Tongue (tissue), 1 donor: ENCODE measurements at regions not wholly inside any gene's neighbourhood (a gene's known extent, or its start where the extent isn't known, plus 50 kb on each side); places are given as distances from the start of the nearest gene placed in this dataset.
"Not testable (repeated sequence)": the region's sequence is repeated elsewhere in the genome, so short reads cannot be mapped to it uniquely, and the experiment has no call there.

Source experiments
- DNase-seq: peaks from one replicate; pipeline ENCODE4 v3.0.0-alpha.2; 2015

DNA sequence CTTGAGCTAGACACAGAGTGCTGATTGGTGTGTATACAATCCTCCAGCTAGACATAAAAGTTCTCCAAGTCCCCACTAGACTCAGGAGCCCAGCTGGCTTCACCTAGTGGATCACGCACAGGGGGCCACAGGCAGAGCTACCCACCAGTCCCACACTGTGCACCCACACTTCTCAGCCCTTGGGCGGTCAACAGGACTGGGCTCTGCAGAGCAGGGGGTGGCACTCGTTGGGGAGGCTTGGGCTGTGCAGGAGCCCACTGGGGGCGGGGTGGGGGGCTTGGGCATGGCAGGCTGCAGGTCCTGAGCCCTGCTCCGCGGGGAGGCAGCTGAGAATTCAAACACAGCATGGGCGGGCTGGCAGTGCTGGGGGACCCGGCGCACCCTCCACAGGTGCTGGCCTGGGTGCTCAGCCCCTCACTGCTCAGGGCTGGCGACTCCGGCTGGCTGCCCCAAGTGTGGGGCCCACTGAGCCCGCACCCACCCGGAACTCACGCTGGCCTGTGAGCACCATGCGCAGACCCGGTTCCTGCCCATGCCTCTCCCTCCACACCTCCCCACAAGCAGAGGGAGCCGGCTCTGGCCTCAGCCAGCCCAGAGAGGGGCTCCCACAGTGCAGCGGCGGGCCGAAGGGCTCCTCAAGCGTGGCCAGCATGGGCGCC lies 873.8 kb downstream of the PCDH17 start:
- DNase-seq: not testable (repeated sequence)

GRCh38 chr13:58528351-58528750 lies 896.8 kb downstream of the PCDH17 start:
- no peak for DNase-seq

- DNase-seq: no peak
These were observed 900.1 kb downstream of the PCDH17 start for GRCh38 chr13:58531614-58532013.

DNA sequence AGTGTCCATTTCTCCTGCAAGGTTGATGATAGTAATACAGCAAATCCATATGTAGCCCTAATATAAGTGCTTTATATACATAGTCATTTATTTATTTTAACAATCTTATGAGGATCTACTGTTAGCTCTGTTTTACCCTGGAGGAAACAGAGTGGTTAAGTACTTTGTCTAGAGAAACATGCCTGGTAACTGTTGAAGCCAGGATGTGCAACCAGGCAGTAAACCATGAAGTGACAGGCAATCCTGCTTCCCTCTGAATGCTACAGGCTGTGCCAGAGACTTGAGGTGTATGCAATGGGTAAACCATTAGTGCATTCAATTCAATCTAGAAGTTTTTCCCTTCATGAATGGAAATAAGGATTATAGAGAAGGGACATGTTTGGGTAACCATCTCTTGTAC lies 911.0 kb downstream of the PCDH17 start:
- DNase-seq: no peak

GRCh38 chr13:58547419-58547818 lies 915.9 kb downstream of the PCDH17 start:
- no peak for DNase-seq

DNA sequence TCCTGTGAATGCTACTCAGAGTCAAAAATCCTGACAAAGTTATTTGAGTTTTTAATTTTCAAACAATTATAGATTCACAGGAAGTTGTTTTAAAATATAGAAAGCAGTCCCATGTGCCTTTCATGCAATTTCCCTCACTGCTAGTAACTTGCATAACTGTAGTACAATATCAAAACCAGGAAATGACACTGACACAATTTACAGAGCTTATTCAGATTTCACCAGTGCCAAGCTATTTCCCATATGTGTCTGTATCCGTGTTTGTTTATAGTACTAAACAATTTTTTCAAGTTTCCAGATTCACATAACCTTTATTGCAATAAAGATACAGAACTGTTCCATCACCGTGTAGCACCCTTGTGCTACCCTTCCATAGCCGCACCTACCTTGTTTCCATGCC lies 934.6 kb downstream of the PCDH17 start:
- peak; percentile 2 for DNase-seq

GRCh38 chr13:58573743-58574142 lies 942.2 kb downstream of the PCDH17 start:
- DNase-seq: no peak

DNA sequence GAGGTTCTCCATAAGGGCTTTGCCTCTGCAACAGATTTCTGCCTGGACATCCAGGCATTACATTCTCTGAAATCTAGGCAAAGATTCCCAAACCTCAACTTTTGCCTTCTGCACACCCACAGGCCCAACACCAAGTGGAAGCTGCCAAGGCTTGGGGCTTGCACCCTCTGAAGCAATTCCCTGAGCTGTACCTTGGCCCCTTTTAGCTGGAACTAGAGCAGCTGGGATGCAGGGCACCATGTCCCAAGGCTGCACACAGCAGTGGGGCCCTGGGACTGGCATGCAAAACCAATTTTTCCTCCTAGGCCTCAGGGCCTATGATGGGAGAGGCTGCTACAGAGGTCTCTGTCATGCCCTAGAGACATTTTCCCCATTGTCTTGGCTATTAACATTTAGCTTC lies 943.2 kb downstream of the PCDH17 start:
- DNase-seq: no peak

DNA sequence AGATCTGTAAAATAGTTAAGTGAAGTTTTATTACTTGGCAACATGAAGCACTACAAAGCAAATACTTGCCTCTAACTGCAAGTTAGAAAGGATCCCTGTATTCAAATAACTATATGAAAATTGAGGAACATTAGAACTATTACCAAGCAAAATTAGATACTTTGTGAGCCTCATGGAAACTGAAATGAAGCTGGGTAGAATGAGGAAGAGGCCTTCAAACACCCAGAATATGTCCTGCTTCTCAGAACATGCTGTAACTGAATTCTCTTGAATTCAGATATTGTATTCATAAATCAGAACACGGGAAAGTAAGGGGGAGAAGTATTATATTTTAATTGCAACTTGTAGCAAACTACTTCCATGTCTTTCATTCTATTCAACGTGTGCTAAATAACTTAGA lies 947.9 kb downstream of the PCDH17 start:
- DNase-seq: no peak

GRCh38 chr13:58583966-58584365 lies 952.4 kb downstream of the PCDH17 start:
- DNase-seq: no peak

GRCh38 chr13:58584610-58585009 lies 953.1 kb downstream of the PCDH17 start:
- DNase-seq: no peak

- no peak for DNase-seq
These were observed 955.6 kb downstream of the PCDH17 start for GRCh38 chr13:58587183-58587582.

- DNase-seq: no peak
These were observed 960.5 kb downstream of the PCDH17 start for GRCh38 chr13:58592052-58592451.

DNA sequence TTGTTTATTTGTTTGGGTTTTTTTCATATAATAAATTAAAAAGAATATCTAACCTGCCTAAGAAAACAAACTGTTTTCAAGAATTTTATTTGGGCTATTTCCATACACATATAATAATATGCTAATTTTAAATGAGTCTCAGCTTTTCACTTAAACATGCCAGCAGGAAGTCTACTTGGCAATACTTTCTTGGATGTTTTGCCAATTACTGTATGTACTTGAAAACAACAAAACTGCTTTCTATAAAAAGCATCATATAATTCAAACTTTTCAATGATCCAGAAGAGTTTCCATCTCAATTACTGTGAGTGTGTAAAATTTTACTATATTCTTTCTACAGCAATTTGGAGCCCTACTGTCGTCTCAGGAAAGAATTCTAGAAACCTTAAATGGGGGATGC lies 961.2 kb downstream of the PCDH17 start:
- DNase-seq: no peak

GRCh38 chr13:58594747-58595600 lies 963.4 kb downstream of the PCDH17 start:
- no peak for DNase-seq

DNA sequence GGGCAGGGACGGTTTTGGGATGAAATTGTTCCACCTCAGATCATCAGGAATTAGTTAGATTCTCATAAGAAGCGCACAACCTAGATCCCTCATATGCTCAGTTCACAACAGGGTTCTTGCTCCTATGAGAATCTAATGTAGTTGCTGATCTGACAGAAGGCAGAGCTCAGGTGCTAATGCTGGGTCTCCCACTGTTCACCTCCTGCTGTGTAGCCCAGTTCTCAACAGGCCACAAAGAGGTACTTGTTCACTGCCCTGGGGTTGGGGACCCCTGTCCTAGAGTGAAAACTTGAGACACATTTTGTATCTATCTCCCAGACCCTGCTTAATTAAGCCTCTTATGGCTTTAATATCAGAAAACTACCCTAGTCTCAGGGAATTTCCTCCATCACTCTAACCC lies 966.0 kb downstream of the PCDH17 start:
- no peak for DNase-seq

GRCh38 chr13:58598241-58598640 lies 966.7 kb downstream of the PCDH17 start:
- no peak for DNase-seq

DNA sequence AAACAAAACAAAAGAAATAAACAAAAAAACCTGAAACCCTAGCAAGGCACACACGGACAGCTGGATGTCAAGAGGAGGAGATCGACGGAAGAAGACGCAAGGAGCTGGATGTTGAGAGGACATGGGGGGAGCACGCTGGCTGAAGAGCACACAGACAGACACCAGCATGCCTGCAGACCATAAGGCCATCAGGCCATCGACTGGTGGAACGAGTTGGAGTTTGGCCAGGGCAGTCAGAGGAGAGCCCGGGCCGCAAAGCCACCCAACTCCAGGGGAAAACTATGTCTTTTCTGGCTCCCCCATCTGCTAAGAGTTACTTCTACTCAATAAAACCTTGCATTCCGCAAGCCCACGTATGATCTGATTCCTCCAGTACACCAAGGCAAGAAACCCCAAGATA lies 979.6 kb downstream of the PCDH17 start:
- DNase-seq: no peak

DNA sequence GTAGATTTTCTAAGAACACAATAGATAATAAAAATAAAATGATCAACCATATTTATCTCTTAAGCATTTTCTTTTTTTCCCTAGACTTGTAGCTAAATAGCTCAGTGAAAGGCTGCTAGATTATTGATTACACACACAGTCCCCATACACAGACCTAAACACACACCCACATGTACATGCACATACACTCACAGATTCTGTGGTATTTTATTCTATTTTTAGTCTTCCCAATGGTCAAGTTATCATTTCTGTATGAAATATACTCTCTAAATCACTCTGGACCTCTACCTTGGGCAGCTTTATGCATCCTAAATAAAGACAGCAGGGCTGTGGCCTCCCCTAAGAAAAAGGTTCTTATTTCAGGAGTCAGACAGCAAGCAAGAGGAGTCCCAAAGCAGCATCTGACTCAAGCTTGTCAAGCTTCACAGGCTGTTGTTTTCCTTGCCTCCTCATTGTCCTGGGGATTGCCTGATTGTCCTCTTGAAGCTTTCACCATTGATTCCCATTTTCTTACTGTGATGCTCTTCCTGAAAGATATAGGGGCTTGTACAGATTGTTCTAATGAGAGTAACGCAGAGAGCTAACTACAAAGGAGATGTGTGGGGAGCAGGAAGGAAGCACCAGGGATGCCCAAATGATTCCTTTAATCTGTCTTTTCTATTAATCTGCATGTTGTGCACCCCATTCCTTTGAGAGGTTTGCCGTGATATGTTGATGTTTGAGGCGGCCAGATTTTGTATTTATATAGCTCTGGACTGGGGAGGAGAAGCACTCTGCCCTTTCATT lies 986.5 kb downstream of the PCDH17 start:
- DNase-seq: no peak

GRCh38 chr13:58619396-58620113 lies 988.0 kb downstream of the PCDH17 start:
- DNase-seq: no peak

GRCh38 chr13:58620176-58620575 lies 988.6 kb downstream of the PCDH17 start:
- DNase-seq: no peak

- DNase-seq: no peak
These were observed 994.3 kb downstream of the PCDH17 start for GRCh38 chr13:58625703-58626389.
